ENCODE measurements at regions not wholly inside any gene's neighbourhood (a gene's known extent, or its start where the extent isn't known, plus 50 kb on each side); places are given as distances from the start of the nearest gene placed in this dataset.
"Not testable (repeated sequence)": the region's sequence is repeated elsewhere in the genome, so short reads cannot be mapped to it uniquely, and the experiment has no call there.

DNA sequence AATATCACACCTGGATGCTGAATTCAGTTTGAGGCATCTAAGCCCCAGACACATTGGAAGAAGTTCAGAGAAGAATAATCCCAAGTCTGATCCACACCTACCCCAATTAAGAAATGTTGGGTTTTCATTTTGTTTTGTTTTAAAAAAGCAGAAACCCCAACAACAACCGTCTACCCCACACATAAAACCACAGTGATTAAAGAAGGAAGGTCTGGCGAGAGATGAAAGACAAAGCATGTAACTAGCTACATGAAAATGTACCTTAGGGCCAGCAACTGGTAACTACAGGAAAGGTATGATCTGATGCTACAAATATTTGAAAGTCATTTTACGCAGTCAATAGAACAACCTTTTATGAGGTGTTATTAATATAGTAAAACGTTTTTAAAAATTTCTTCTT lies 1112.3 kb downstream of the GATA3 start:
- H3K27ac Mint-ChIP-seq (ENCODE audit: unreplicated experiment): no peak overlapping the region
- H3K4me3 ChIP-seq (ENCODE audit: low read depth, low read length): no peak overlapping the region
- no peaks in the 10 kb centered on the region for H3K36me3 Mint-ChIP-seq (ENCODE audit: insufficient read depth, unreplicated experiment)
- intact Hi-C loops (cut with micrococcal nuclease; ENCODE audit: unreplicated experiment): no loop called here
- H3K4me1 ChIP-seq: no peaks in the 10 kb centered on the region
- H3K27me3 ChIP-seq (replicated peaks; ENCODE audit: control insufficient read depth, insufficient read depth, low read length): no peaks in the 10 kb centered on the region
- no peak for TF ChIP-seq CTCF (IDR thresholded peaks at IDR 0.05; ENCODE audit: insufficient read depth in 1 of 2, low read depth in 1 of 2, low read length in 1 of 2, severe bottlenecking in 1 of 2, unreplicated experiment in 1 of 2)
- no peak for DNase-seq
- BruUV-seq (replicated peaks): no TSS peak
- no peak overlapping the region for H3K4me3 Mint-ChIP-seq (ENCODE audit: unreplicated experiment)
- CTCF ChIA-PET: no interaction called here
- H3K27me3 Mint-ChIP-seq (ENCODE audit: insufficient read depth, unreplicated experiment): peaks cover 7% of the 10 kb centered on the region
- no peaks in the 10 kb centered on the region for H3K36me3 ChIP-seq (ENCODE audit: control insufficient read depth, insufficient read depth, low read length)
- H3K9me3 ChIP-seq: no peaks in the 10 kb centered on the region
- POLR2A ChIA-PET: no interaction called here
- H3K4me1 Mint-ChIP-seq (ENCODE audit: low read depth, unreplicated experiment): no peaks in the 10 kb centered on the region
- H3K9me3 Mint-ChIP-seq (ENCODE audit: unreplicated experiment): no peaks in the 10 kb centered on the region

DNA sequence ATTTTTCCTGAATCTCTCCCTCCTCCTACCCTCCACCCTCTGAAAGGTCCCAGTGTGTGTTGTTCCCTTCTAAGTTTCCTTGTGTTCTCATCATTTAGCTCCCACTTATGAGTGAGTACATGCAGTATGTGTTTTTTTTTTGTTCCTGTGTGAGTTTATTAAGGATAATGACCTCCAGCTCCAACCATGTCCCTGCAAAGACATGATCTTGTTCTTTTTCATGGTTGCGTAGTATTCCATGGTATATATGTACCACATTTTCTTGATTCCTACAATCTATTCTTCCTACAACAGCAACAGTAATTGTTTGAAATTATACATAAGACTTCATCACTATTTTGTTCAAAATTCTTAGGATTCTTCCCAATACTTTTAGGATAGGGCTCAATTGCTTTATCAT lies 1117.8 kb downstream of the GATA3 start:
- peaks cover 9% of the 10 kb centered on the region for H3K9me3 Mint-ChIP-seq (ENCODE audit: unreplicated experiment)
- H3K27me3 Mint-ChIP-seq (ENCODE audit: insufficient read depth, unreplicated experiment): peaks cover 4% of the 10 kb centered on the region
- H3K4me3 Mint-ChIP-seq (ENCODE audit: unreplicated experiment): no peak overlapping the region
- Histone ChIP-seq H3K4me1 (no peaks in the 10 kb centered on the region), H3K27me3 (replicated peaks; ENCODE audit: control insufficient read depth, insufficient read depth, low read length) (no peaks in the 10 kb centered on the region), H3K36me3 (ENCODE audit: control insufficient read depth, insufficient read depth, low read length) (no peaks in the 10 kb centered on the region), H3K9me3 (no peaks in the 10 kb centered on the region), H3K4me3 (ENCODE audit: low read depth, low read length) (no peak overlapping the region)
- H3K36me3 Mint-ChIP-seq (ENCODE audit: insufficient read depth, unreplicated experiment): no peaks in the 10 kb centered on the region
- POLR2A ChIA-PET: no interaction called here
- CTCF ChIA-PET: no interaction called here
- no TSS peak for BruUV-seq (replicated peaks)
- no peak overlapping the region for H3K27ac Mint-ChIP-seq (ENCODE audit: unreplicated experiment)
- H3K4me1 Mint-ChIP-seq (ENCODE audit: low read depth, unreplicated experiment): no peaks in the 10 kb centered on the region
- no peak for DNase-seq
- intact Hi-C loops (cut with micrococcal nuclease; ENCODE audit: unreplicated experiment): no loop called here
- no peak for TF ChIP-seq CTCF (IDR thresholded peaks at IDR 0.05; ENCODE audit: insufficient read depth in 1 of 2, low read depth in 1 of 2, low read length in 1 of 2, severe bottlenecking in 1 of 2, unreplicated experiment in 1 of 2)

DNA sequence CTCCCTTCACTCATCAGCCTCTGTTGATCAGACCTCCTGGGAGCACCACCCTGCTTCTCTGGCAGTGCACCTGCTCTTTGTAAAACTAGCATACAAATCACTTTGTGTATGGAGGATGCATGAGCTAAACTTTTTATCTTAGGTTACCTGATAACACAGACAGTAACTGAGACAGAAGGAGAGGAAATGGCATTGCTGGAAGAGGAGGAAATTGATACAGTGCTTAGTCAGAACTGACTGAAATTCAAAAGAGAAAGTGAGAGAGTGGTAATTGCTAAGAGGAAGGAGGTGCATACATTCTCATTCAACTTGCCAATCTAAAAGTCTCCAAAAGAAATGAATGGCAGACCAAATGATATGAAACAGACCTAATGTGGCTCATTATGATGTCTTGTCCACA lies 1120.7 kb downstream of the GATA3 start:
- Histone ChIP-seq H3K9me3 (no peaks in the 10 kb centered on the region), H3K27me3 (replicated peaks; ENCODE audit: control insufficient read depth, insufficient read depth, low read length) (no peaks in the 10 kb centered on the region), H3K4me1 (no peaks in the 10 kb centered on the region), H3K4me3 (ENCODE audit: low read depth, low read length) (no peak overlapping the region), H3K36me3 (ENCODE audit: control insufficient read depth, insufficient read depth, low read length) (no peaks in the 10 kb centered on the region)
- no peak for DNase-seq
- H3K4me1 Mint-ChIP-seq (ENCODE audit: low read depth, unreplicated experiment): no peaks in the 10 kb centered on the region
- BruUV-seq (replicated peaks): no TSS peak
- TF ChIP-seq CTCF (IDR thresholded peaks at IDR 0.05; ENCODE audit: insufficient read depth in 1 of 2, low read depth in 1 of 2, low read length in 1 of 2, severe bottlenecking in 1 of 2, unreplicated experiment in 1 of 2): no peak
- ChIA-PET CTCF (no interaction called here), POLR2A (no interaction called here)
- no peaks in the 10 kb centered on the region for H3K36me3 Mint-ChIP-seq (ENCODE audit: insufficient read depth, unreplicated experiment)
- H3K9me3 Mint-ChIP-seq (ENCODE audit: unreplicated experiment): peaks cover 9% of the 10 kb centered on the region
- H3K27me3 Mint-ChIP-seq (ENCODE audit: insufficient read depth, unreplicated experiment): no peaks in the 10 kb centered on the region
- H3K4me3 Mint-ChIP-seq (ENCODE audit: unreplicated experiment): no peak overlapping the region
- intact Hi-C loops (cut with micrococcal nuclease; ENCODE audit: unreplicated experiment): no loop called here
- H3K27ac Mint-ChIP-seq (ENCODE audit: unreplicated experiment): no peak overlapping the region

- H3K36me3 ChIP-seq (ENCODE audit: control insufficient read depth, insufficient read depth, low read length); H3K4me3 ChIP-seq (ENCODE audit: low read depth, low read length); H3K9me3 ChIP-seq; H3K36me3 Mint-ChIP-seq (ENCODE audit: insufficient read depth, unreplicated experiment); DNase-seq; intact Hi-C loops (cut with micrococcal nuclease; ENCODE audit: unreplicated experiment); H3K27ac Mint-ChIP-seq (ENCODE audit: unreplicated experiment); H3K27me3 ChIP-seq (replicated peaks; ENCODE audit: control insufficient read depth, insufficient read depth, low read length); CTCF ChIA-PET; H3K4me3 Mint-ChIP-seq (ENCODE audit: unreplicated experiment); H3K9me3 Mint-ChIP-seq (ENCODE audit: unreplicated experiment); POLR2A ChIA-PET; H3K4me1 Mint-ChIP-seq (ENCODE audit: low read depth, unreplicated experiment); BruUV-seq (replicated peaks); H3K4me1 ChIP-seq; H3K27me3 Mint-ChIP-seq (ENCODE audit: insufficient read depth, unreplicated experiment): not testable (repeated sequence)
These were observed 1128.9 kb downstream of the GATA3 start for GRCh38 chr10:9183197-9183880.
